ENCODE measurements at regions not wholly inside any gene's neighbourhood (a gene's known extent, or its start where the extent isn't known, plus 50 kb on each side); places are given as distances from the start of the nearest gene placed in this dataset.

DNA sequence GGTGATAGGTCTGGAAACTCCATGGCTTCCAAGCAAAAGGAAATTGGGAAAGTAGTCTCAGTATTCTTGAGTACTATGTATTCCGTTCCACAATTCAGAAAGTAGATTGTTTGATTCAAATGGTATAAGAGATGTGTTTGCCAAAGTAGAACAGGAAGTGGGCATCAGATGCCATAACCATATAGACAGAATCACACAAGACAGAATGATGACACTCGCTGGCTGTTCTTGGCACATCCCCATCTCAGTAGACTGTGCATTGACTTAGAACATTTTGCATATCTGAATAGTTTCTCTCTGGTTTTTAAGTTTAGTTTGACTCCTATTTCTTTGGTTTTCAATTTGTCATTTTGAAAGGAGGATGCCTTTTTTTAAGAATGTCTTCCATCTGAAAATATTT, 221.1 kb upstream of the RGS6 start:
- no peaks in the 10 kb centered on the region for H3K27me3 ChIP-seq
- no peak for DNase-seq
- no peak overlapping the region for H3K27ac ChIP-seq
- TF ChIP-seq, protein P1, sequence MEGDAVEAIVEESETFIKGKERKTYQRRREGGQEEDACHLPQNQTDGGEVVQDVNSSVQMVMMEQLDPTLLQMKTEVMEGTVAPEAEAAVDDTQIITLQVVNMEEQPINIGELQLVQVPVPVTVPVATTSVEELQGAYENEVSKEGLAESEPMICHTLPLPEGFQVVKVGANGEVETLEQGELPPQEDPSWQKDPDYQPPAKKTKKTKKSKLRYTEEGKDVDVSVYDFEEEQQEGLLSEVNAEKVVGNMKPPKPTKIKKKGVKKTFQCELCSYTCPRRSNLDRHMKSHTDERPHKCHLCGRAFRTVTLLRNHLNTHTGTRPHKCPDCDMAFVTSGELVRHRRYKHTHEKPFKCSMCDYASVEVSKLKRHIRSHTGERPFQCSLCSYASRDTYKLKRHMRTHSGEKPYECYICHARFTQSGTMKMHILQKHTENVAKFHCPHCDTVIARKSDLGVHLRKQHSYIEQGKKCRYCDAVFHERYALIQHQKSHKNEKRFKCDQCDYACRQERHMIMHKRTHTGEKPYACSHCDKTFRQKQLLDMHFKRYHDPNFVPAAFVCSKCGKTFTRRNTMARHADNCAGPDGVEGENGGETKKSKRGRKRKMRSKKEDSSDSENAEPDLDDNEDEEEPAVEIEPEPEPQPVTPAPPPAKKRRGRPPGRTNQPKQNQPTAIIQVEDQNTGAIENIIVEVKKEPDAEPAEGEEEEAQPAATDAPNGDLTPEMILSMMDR (IDR thresholded peaks at IDR 0.05): no peak
- TF ChIP-seq POLR2A (IDR thresholded peaks at IDR 0.05): no peak
- no peaks in the 10 kb centered on the region for H3K36me3 ChIP-seq
- no peaks in the 10 kb centered on the region for H3K4me1 ChIP-seq
- H3K9me3 ChIP-seq: no peaks in the 10 kb centered on the region
- intact Hi-C loops (cut with DNase I; ENCODE audit: low total_unique reads): no loop called here
- H3K4me3 ChIP-seq: no peak overlapping the region

DNA sequence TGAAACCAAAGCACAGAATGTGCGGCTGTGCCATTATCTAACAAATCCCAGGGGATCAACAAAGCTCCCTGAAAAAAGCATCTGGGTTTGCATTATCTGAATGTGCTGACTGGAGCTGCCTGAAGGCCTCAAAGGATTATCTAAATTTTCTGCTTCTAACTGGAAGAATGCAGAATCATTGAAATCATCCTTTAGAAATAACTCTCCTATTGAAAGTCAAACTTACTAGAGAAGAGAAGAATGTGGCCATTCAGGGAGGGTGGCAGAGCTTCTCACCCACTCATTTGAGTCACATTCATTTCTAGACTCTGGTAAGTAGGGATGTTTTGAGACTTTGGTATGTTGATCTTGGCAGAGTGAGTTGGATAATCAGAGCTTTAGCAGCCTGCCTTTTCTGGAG, 220.6 kb upstream of the RGS6 start:
- Histone ChIP-seq H3K9me3 (no peaks in the 10 kb centered on the region), H3K4me1 (no peaks in the 10 kb centered on the region), H3K27ac (no peak overlapping the region), H3K36me3 (no peaks in the 10 kb centered on the region), H3K27me3 (no peaks in the 10 kb centered on the region), H3K4me3 (no peak overlapping the region)
- TF ChIP-seq, protein P1 (IDR thresholded peaks at IDR 0.05): no peak
- TF ChIP-seq POLR2A (IDR thresholded peaks at IDR 0.05): no peak
- intact Hi-C loops (cut with DNase I; ENCODE audit: low total_unique reads): no loop called here
- DNase-seq: no peak

GRCh38 chr14:71712478-71712877, 219.8 kb upstream of the RGS6 start:
- no peak for TF ChIP-seq POLR2A (IDR thresholded peaks at IDR 0.05)
- TF ChIP-seq, protein P1 (IDR thresholded peaks at IDR 0.05): no peak
- no peaks in the 10 kb centered on the region for H3K4me1 ChIP-seq
- no peak for DNase-seq
- no peak overlapping the region for H3K27ac ChIP-seq
- intact Hi-C loops (cut with DNase I; ENCODE audit: low total_unique reads): no loop called here
- no peak overlapping the region for H3K4me3 ChIP-seq
- H3K9me3 ChIP-seq: no peaks in the 10 kb centered on the region
- no peaks in the 10 kb centered on the region for H3K36me3 ChIP-seq
- H3K27me3 ChIP-seq: no peaks in the 10 kb centered on the region

- intact Hi-C loops (cut with DNase I; ENCODE audit: low total_unique reads): no loop called here
- no peaks in the 10 kb centered on the region for H3K9me3 ChIP-seq
Observed at GRCh38 chr14:71713016-71713415, 219.2 kb upstream of the RGS6 start.

GRCh38 chr14:71713451-71713850, 218.8 kb upstream of the RGS6 start:
- Histone ChIP-seq H3K4me3 (no peak overlapping the region), H3K27ac (no peak overlapping the region), H3K27me3 (no peaks in the 10 kb centered on the region), H3K36me3 (no peaks in the 10 kb centered on the region), H3K9me3 (no peaks in the 10 kb centered on the region), H3K4me1 (no peaks in the 10 kb centered on the region)
- no peak for TF ChIP-seq POLR2A (IDR thresholded peaks at IDR 0.05)
- TF ChIP-seq, protein P1 (IDR thresholded peaks at IDR 0.05): no peak
- DNase-seq: no peak
- intact Hi-C loops (cut with DNase I; ENCODE audit: low total_unique reads): no loop called here

More at GRCh38 chr14:71713016-71713415, 219.2 kb upstream of the RGS6 start:
- no peaks in the 10 kb centered on the region for H3K4me1 ChIP-seq
- no peaks in the 10 kb centered on the region for H3K27me3 ChIP-seq
- no peak overlapping the region for H3K27ac ChIP-seq
- no peak for DNase-seq
- no peak for TF ChIP-seq POLR2A (IDR thresholded peaks at IDR 0.05)
- TF ChIP-seq, protein P1 (IDR thresholded peaks at IDR 0.05): no peak
- H3K36me3 ChIP-seq: no peaks in the 10 kb centered on the region
- H3K4me3 ChIP-seq: no peak overlapping the region

Data from uterus (tissue), 3 donors.